Right lobe of liver (tissue), 4 donors: ENCODE measurements at regions not wholly inside any gene's neighbourhood (a gene's known extent, or its start where the extent isn't known, plus 50 kb on each side); places are given as distances from the start of the nearest gene placed in this dataset.

Experiments
- CTCF ChIP-seq, 4 donors: fragments of 200-600 bp in 3 of 4; fragments of 450-650 bp in 1 of 4; IDR thresholded peaks; one replicate each; pipeline versions ENCODE4 v1.5.1 to v1.8.0; 2016 to 2022; ENCODE audit warnings: antibody characterized with exemption in 4 of 4, mild to moderate bottlenecking in 2 of 4
- POLR2A ChIP-seq: fragments of 450-650 bp; IDR thresholded peaks from one replicate; pipeline ENCODE4 v1.6.1; 2017; ENCODE audit warnings: antibody characterized with exemption, mild to moderate bottlenecking
- donor health status: DM: no; HTN: no; CAD: no.
- donor health status: DM: no; HTN: no; CAD: no.
- donor health status: DM: no; HTN: yes; CAD: no.

- TF ChIP-seq CTCF (IDR thresholded peaks at IDR 0.05) = no peak
- no peak for TF ChIP-seq POLR2A
These were observed 850.5 kb upstream of the SEMA6A start for GRCh38 chr5:117425163-117425562.
